GM18868 (cell line): ENCODE measurements at regions not wholly inside any gene's neighbourhood (a gene's known extent, or its start where the extent isn't known, plus 50 kb on each side); places are given as distances from the start of the nearest gene placed in this dataset.
A peak's percentile ranks its signal among the peaks of the same experiment; 100 is the strongest.

Experiments used
- ATAC-seq: cut with Tn5 transposase; IDR thresholded peaks from one replicate; pipeline ENCODE4 v1.9.1; 2021; ENCODE audit warnings: mild to moderate bottlenecking, moderate library complexity; ENCODE audit not compliant: unreplicated experiment

DNA sequence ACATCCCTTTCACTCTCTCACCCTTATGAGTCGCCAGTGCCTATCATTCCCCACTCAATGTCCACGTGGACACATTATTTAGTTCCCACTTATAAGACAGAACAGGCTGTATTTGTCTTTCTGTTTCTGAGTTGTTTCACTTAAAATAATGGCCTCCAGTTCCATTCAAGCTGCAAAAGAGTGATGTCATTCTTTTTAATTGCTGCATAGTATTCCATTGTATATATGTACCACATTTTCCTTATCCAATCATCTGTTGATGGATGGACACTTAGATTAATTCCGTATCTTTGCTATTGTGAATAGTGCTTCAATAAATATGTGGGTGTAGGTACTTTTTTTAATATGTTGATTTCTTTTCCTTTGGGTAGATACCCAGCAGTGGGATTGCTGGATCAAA is 79.1 kb downstream of the ZNF365 start:
- no peak for ATAC-seq

GRCh38 chr10:62454687-62455397 is 80.7 kb downstream of the ZNF365 start:
- no peak for ATAC-seq

- ATAC-seq: peak; percentile 98
Measured at GRCh38 chr10:62456611-62457101, 82.5 kb downstream of the ZNF365 start.

DNA sequence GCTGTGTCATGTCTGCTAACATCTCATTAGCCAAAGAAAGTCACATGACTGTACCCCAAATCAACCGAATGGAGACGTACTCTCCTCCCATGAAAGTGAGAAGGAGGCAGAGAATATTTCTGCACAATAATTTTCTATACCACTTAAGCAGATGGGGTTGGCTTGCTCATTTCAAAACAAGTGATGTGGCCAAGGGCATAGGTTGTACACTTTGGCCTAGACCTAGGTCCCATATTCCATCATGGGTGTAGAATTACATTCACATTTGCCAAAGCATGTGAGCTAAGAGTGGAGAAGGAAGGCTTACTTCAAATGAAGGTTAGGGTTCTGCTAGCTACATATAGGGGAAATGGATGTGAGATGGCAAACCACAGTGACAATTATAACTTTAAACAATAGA is 83.0 kb downstream of the ZNF365 start:
- ATAC-seq: no peak

- no peak for ATAC-seq
Measured at GRCh38 chr10:62457598-62457997, 83.4 kb downstream of the ZNF365 start.

DNA sequence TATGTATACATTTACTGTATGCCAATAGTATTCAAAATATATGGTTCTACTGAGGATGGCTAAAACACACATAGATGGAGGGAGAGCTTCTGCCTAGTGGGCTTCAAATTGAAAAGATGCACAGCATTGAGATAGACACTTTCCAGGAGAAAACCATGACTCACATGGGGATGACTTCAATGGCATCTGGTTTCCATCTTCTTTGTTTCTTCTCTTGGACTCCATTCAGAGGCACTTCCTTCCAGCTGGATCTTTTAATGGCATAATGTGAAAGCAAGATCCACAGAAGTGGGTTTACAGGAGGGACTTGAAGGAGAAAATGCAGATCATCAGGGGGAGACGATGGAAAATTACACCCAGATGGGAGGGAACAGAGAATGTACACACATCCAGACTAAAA is 84.9 kb downstream of the ZNF365 start:
- ATAC-seq: no peak

- ATAC-seq: no peak
Measured at GRCh38 chr10:62459500-62459899, 85.3 kb downstream of the ZNF365 start.

DNA sequence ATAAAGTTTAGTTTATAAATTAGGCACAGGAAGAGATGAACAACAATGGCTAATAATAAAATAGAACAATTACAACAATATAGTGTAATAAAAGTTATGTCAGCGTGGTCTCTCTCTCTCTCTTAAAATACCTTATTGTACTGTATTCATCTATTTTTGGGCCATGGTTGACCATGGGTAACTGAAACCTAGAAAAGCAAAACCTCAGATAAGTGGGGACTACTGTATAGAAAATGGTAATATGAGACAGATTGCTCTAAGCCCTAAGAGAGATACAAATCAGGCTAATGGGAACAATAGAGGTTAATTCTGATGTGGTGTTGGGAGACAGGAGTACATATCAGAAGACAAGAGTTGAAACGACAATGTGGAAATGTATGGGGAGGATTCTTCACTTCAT is 86.2 kb downstream of the ZNF365 start:
- ATAC-seq: peak; percentile 38

GRCh38 chr10:62461120-62461519 is 87.0 kb downstream of the ZNF365 start:
- ATAC-seq: no peak

- ATAC-seq: no peak
Measured at GRCh38 chr10:62462461-62462860, 88.3 kb downstream of the ZNF365 start.

DNA sequence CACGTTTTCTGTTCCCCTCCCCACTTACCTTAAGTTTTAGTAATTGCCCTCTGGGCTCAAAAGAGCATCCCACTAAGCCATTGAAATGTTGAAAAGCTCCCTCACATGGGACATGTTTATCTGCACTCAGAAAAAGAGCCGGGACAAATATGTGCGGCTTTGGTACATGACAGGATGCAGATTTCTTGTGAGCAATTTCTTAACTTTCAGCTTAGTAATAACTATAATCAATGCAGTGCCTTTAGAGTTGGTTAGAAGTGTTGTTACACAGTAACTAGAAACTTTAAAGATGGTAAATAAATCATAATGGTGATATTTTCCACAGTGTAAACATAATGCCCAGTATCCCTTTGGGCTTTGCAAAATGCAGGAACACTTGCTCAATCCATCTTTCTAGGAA is 89.2 kb downstream of the ZNF365 start:
- ATAC-seq: no peak

DNA sequence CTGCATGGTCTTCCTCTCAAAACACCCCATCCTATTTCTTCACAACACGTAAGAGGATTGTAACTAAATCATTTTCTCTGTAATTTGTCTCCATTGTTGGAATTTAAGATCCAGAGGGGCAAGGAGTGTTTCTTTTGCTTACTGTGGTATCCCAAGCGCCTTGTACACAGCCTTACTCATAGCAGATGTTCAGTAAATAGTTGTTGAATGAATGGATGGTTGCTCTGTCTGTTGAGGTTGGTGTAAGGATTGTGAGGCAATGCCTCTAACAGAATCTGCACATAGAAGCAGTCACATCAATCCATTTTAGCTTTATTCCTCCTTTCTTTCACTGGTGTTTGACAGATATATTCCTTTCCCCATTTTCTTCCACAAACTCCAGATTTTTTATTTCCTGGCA is 90.1 kb downstream of the ZNF365 start:
- ATAC-seq: no peak

DNA sequence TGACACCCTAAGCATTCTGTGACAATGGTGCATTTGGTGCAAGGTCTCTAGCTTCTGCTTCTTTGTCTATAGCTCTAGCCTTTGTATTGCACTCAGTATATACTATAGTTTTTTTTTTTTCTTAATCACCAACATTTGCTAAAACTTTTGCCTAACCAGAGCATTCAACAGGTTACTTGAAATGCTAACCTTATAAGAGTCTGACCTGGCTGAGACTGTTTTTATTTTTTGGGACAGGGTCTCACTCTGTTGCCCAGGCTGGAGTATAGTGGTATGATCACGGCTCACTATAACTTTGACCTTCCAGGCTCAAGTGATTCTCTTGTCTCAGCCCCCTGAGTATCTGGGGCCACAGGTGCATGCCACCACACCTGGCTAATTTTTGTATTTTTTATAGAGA is 92.4 kb downstream of the ZNF365 start:
- ATAC-seq: no peak

- ATAC-seq: no peak
Measured at GRCh38 chr10:62467527-62467926, 93.4 kb downstream of the ZNF365 start.

DNA sequence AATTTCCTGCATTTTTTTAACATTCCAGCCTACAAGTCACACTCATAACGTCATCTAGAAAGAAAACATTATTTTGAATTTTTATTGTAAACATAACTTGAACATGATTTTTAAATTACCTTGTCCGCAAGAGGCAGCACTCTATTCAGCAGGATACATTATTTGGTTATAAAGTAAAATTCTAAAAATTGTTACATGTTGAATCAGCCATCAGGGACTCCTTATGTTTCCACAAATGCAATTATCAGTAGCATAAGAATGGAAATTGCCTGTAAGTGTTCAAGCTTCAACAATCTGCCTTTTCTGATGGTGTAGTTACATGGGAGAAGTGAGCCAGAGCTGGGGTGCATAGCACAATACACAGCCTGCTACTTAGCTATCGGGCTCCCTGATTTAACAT is 97.5 kb downstream of the ZNF365 start:
- ATAC-seq: no peak

- ATAC-seq: no peak
Measured at GRCh38 chr10:62473241-62473640, 99.1 kb downstream of the ZNF365 start.

DNA sequence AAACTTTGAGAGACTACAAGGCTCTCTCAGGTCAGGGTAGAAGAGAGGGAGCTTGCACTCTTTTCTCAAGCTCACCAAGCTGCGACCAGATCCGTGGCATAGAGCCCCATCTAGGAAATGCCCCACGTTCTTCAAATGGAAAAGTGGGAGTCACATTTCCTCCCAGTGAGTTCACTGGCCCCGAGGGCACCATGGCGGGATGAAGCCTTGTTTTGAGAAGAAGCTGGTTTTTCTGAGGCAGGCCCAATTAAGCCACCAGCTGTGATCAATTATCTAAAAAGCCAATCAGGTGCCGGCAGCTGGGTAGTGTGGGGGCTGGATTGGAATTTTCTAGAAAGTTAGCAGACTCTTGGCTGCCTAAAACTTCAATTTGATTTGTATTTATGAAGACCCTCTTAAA is 101.4 kb downstream of the ZNF365 start:
- ATAC-seq: no peak

GRCh38 chr10:62479523-62479922 is 105.4 kb downstream of the ZNF365 start:
- no peak for ATAC-seq

GRCh38 chr10:62480196-62480595 is 106.0 kb downstream of the ZNF365 start:
- no peak for ATAC-seq

GRCh38 chr10:62482581-62482980 is 108.4 kb downstream of the ZNF365 start:
- ATAC-seq: no peak

GRCh38 chr10:62491597-62491996 is 117.4 kb downstream of the ZNF365 start:
- ATAC-seq: no peak

- peak; percentile 78 for ATAC-seq
Measured at GRCh38 chr10:62492012-62492869, 118.1 kb downstream of the ZNF365 start.
